Spleen (tissue), 11 donors: ENCODE measurements at regions not wholly inside any gene's neighbourhood (a gene's known extent, or its start where the extent isn't known, plus 50 kb on each side); places are given as distances from the start of the nearest gene placed in this dataset.

Source experiments
- DNase-seq: peaks from one replicate; pipeline ENCODE4 v3.0.0-alpha.2; 2020
- H3K27ac ChIP-seq, 8 donors: fragments of 200-600 bp; sonication (generic) in 7 of 8; 1 replicate in 4 of 8; 2 replicates in 4 of 8; pipeline versions ENCODE4 v1.5.0 to v1.8.0; 2016 to 2021; ENCODE audit warnings: inconsistent platforms in 4 of 8, mild to moderate bottlenecking in 4 of 8, moderate library complexity in 1 of 8
- H3K27me3 ChIP-seq, 7 donors: fragments of 200-600 bp; sonication (generic) in 6 of 7; replicated peaks in 1 of 7; 1 replicate in 4 of 7; 2 replicates in 3 of 7; pipeline versions ENCODE4 v1.5.0 to v1.8.0; 2016 to 2021; ENCODE audit warnings: inconsistent platforms in 3 of 7, mild to moderate bottlenecking in 1 of 7
- H3K36me3 ChIP-seq, 6 donors: fragments of 200-600 bp; sonication (generic) in 5 of 6; 1 replicate in 4 of 6; 2 replicates in 2 of 6; pipeline versions ENCODE4 v1.5.0 to v1.8.0; 2016 to 2021; ENCODE audit warnings: inconsistent platforms in 2 of 6
- H3K4me1 ChIP-seq, 6 donors: fragments of 200-600 bp; sonication (generic) in 5 of 6; 1 replicate in 3 of 6; 2 replicates in 3 of 6; pipeline versions ENCODE4 v1.5.0 to v1.8.0; 2016 to 2021; ENCODE audit warnings: inconsistent platforms in 3 of 6
- H3K4me3 ChIP-seq, 8 donors: fragments of 200-600 bp; sonication (generic) in 7 of 8; 1 replicate in 4 of 8; 2 replicates in 4 of 8; pipeline versions ENCODE4 v1.5.0 to v1.8.0; 2016 to 2021; ENCODE audit warnings: inconsistent platforms in 4 of 8, mild to moderate bottlenecking in 4 of 8, moderate library complexity in 2 of 8
- H3K9me3 ChIP-seq, 8 donors: fragments of 200-600 bp; sonication (generic) in 7 of 8; 1 replicate in 4 of 8; 2 replicates in 4 of 8; pipeline versions ENCODE4 v1.5.0 to v1.8.0; 2016 to 2021; ENCODE audit warnings: inconsistent platforms in 4 of 8
- POLR2A ChIP-seq, 3 donors: fragments of 450-650 bp; IDR thresholded peaks; one replicate each; pipeline ENCODE4 v1.5.1; 2017; ENCODE audit warnings: antibody characterized with exemption in 3 of 3, mild to moderate bottlenecking in 1 of 3
- POLR2AphosphoS5 ChIP-seq, 3 donors: sonication (generic); formaldehyde crosslinking; IDR thresholded peaks; one replicate each; pipeline ENCODE4 v1.5.1; 2017; ENCODE audit warnings: antibody characterized with exemption in 3 of 3
- WGBS, 5 donors: extraction: QIAGEN DNeasy Blood & Tissue Kit in 3 of 5; methylation state at CpG; one replicate each; pipeline versions ENCODE4 v1.1.5 to v1.1.7; 2013 to 2018; 5-methylcytosine and 5-hydroxymethylcytosine counted together
- intact Hi-C: fragments of 100-400 bp; cut with DNase I; formaldehyde crosslinking; loops from one replicate; pipeline ENCODE4 v1.15.0; 2023; ENCODE audit warnings: low total_unique reads
- small RNA-seq, 4 donors: library from RNA; depleted of rRNA; stranded (forward); fragments of <200 nt; gene quantifications; one replicate each; pipeline ENCODE3, GENCODE V24; 2016
- TF ChIP-seq, protein P1 (sequence below), 11 experiments: fragments of 200-600 bp in 7 of 11; fragments of 450-650 bp in 4 of 11; sonication (generic) in 4 of 11; IDR thresholded peaks in 8 of 11; conservative IDR thresholded peaks in 3 of 11; 1 replicate in 7 of 11; 2 replicates in 4 of 11; pipeline versions ENCODE4 v1.4.0 to v1.8.0; 2016 to 2021; ENCODE audit warnings: antibody characterized with exemption in 11 of 11, inconsistent platforms in 4 of 11, mild to moderate bottlenecking in 1 of 11
- donor health status: healthy with polysubstance abuse.
- donor health status: DM: no; HTN: no; CAD: no; lungs with moderate emphysema.
- donor health status: DM: no; HTN: no; CAD: no.
- donor health status: Bipolar disorder and iron deficiency.
- donor health status: healthy.
- donor health status: DM: no; HTN: no; CAD: no.
- donor health status: DM: yes; HTN: yes; CAD: no.

DNA sequence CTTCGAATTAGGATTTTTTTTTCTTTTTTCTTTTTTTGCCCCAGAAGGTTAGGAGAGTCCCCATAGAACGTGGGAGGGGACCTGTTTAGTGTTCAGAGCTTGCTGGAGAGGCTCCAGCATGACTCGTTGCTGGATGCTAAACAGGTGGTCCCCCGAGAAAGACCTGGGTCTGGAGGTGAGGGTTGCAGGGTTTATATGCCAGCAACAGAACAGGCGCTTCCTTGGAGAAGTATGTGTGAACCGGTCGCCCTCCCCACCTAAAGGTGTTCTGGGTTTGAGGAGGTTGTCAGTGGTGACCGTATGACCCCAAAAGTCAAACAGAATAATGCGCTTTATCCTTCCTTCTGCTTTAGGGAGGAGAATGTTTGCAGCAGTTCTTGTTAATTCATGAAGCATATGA is 52.1 kb upstream of the SHOX start:
- TF ChIP-seq POLR2AphosphoS5 (IDR thresholded peaks at IDR 0.05) = no peak
- Histone ChIP-seq H3K27ac (no peak overlapping the region), H3K36me3 (no peaks in the 10 kb centered on the region), H3K4me3 (no peak overlapping the region), H3K4me1 (no peaks in the 10 kb centered on the region), H3K9me3 (peaks cover 0 to 29% (median 12%) of the 10 kb centered on the region in 8 donors), H3K27me3 (no peaks in the 10 kb centered on the region)
- no peak for DNase-seq
- intact Hi-C loops = no loop called here
- WGBS, 5 donors = 48 to 60% (median 53%) methylated on average over 9 of the region's 9 CpGs

DNA sequence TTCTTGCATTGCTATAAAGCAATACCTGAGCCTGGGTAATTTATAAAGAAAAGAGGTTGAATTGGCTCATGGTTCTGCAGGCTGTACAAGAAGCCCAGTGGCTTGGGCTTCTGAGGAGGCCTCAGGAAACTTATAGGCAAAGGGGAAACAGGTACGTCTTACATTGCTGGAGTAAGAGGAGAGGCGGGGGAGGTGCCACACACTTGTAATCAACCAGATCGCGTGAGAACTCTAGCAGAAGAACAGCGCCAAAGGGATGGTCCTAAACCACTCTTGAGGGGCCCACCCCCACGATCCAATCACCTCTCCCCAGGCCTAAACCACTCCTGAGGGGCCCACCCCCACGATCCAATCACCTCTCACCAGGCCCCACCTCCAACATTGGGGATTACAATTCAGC is 50.6 kb upstream of the SHOX start:
- Histone ChIP-seq H3K4me3 (no peak overlapping the region), H3K27ac (no peak overlapping the region), H3K4me1 (no peaks in the 10 kb centered on the region), H3K27me3 (peaks cover 0 to 2% (median 0%) of the 10 kb centered on the region in 7 donors), H3K36me3 (no peaks in the 10 kb centered on the region), H3K9me3 (peaks cover 0 to 32% (median 12%) of the 10 kb centered on the region in 8 donors)
- TF ChIP-seq, protein P1, sequence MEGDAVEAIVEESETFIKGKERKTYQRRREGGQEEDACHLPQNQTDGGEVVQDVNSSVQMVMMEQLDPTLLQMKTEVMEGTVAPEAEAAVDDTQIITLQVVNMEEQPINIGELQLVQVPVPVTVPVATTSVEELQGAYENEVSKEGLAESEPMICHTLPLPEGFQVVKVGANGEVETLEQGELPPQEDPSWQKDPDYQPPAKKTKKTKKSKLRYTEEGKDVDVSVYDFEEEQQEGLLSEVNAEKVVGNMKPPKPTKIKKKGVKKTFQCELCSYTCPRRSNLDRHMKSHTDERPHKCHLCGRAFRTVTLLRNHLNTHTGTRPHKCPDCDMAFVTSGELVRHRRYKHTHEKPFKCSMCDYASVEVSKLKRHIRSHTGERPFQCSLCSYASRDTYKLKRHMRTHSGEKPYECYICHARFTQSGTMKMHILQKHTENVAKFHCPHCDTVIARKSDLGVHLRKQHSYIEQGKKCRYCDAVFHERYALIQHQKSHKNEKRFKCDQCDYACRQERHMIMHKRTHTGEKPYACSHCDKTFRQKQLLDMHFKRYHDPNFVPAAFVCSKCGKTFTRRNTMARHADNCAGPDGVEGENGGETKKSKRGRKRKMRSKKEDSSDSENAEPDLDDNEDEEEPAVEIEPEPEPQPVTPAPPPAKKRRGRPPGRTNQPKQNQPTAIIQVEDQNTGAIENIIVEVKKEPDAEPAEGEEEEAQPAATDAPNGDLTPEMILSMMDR (IDR thresholded peaks at IDR 0.05 in 8 of 11, conservative IDR thresholded peaks at IDR 0.05 in 3 of 11) = no peak
- TF ChIP-seq POLR2A (IDR thresholded peaks at IDR 0.05) (no peak), POLR2AphosphoS5 (IDR thresholded peaks at IDR 0.05) (no peak)
- 36 to 53% (median 46%) methylated on average over 6 to 7 of the region's 7 CpGs for WGBS, 5 donors
- intact Hi-C loops = no loop called here
- no peak for DNase-seq

Small RNA genes in the stretch of these regions (small RNA-seq; reads per million reads assigned to genes)
- 0 reads per million in 4 donors for gene KRT18P53
